H9 (cell line): ENCODE measurements at regions not wholly inside any gene's neighbourhood (a gene's known extent, or its start where the extent isn't known, plus 50 kb on each side); places are given as distances from the start of the nearest gene placed in this dataset.

Source experiments
- DNase-seq: peaks from one replicate; pipeline ENCODE4 v3.0.0-alpha.2; 2017
- H2AFZ ChIP-seq: one replicate; pipeline ENCODE4 v1.6.1; 2013; ENCODE audit warnings: mild to moderate bottlenecking, low read length, control low read depth, moderate library complexity
- H2AK5ac ChIP-seq: 2 replicates; pipeline ENCODE4 v1.6.1; 2013; ENCODE audit warnings: low read length, control low read depth, mixed read lengths; ENCODE audit not compliant: insufficient read length
- H2BK120ac ChIP-seq: one replicate; pipeline ENCODE4 v1.6.1; 2013; ENCODE audit warnings: low read depth, mild to moderate bottlenecking, low read length, control low read depth, inconsistent platforms; ENCODE audit not compliant: poor library complexity, severe bottlenecking
- H2BK12ac ChIP-seq: 2 replicates; pipeline ENCODE4 v1.6.1; 2013; ENCODE audit warnings: low read length, control low read depth, mixed read lengths, low read depth; ENCODE audit not compliant: insufficient read length
- H2BK15ac ChIP-seq: 2 replicates; pipeline ENCODE4 v1.6.1; 2013; ENCODE audit warnings: low read depth, low read length, control low read depth
- H2BK20ac ChIP-seq: one replicate; pipeline ENCODE4 v1.6.1; 2013; ENCODE audit warnings: low read depth, mild to moderate bottlenecking, low read length, control low read depth, inconsistent platforms; ENCODE audit not compliant: poor library complexity, severe bottlenecking
- H2BK5ac ChIP-seq: 2 replicates; pipeline ENCODE4 v1.6.1; 2013; ENCODE audit warnings: low read length, control low read depth, mixed read lengths; ENCODE audit not compliant: insufficient read length
- H3K14ac ChIP-seq: 2 replicates; pipeline ENCODE4 v1.6.1; 2013; ENCODE audit warnings: low read length, control low read depth; ENCODE audit not compliant: insufficient read depth
- H3K18ac ChIP-seq: 2 replicates; pipeline ENCODE4 v1.6.1; 2013; ENCODE audit warnings: low read depth, mild to moderate bottlenecking, mixed read lengths, low read length, control low read depth; ENCODE audit not compliant: insufficient read length
- H3K23ac ChIP-seq: 2 replicates; pipeline ENCODE4 v1.6.1; 2013; ENCODE audit warnings: low read length, control low read depth, mixed read lengths, low read depth; ENCODE audit not compliant: insufficient read length
- H3K23me2 ChIP-seq: 2 replicates; pipeline ENCODE4 v1.6.1; 2013; ENCODE audit warnings: low read depth, mild to moderate bottlenecking, mixed read lengths, low read length, control low read depth; ENCODE audit not compliant: insufficient read length, poor library complexity, severe bottlenecking
- H3K27ac ChIP-seq: 2 replicates; pipeline ENCODE4 v1.5.1; 2013; ENCODE audit warnings: low read length, control low read depth, mixed read lengths, low read depth; ENCODE audit not compliant: insufficient read length
- H3K27me3 ChIP-seq: 2 replicates; pipeline ENCODE4 v1.6.1; 2013; ENCODE audit warnings: low read length, control low read depth, inconsistent platforms; ENCODE audit not compliant: insufficient read depth
- H3K4ac ChIP-seq: 2 replicates; pipeline ENCODE4 v1.6.1; 2013; ENCODE audit warnings: low read depth, mild to moderate bottlenecking, control low read depth, inconsistent platforms, low read length, moderate library complexity
- H3K4me1 ChIP-seq: 2 replicates; pipeline ENCODE4 v1.6.1; 2013; ENCODE audit warnings: low read length, control low read depth, inconsistent platforms; ENCODE audit not compliant: insufficient read depth
- H3K4me2 ChIP-seq: 2 replicates; pipeline ENCODE4 v1.6.1; 2013; ENCODE audit warnings: low read length, control low read depth, mixed read lengths; ENCODE audit not compliant: insufficient read length, insufficient read depth
- H3K56ac ChIP-seq: 2 replicates; pipeline ENCODE4 v1.6.1; 2013; ENCODE audit warnings: low read depth, mild to moderate bottlenecking, mixed read lengths, low read length, control low read depth; ENCODE audit not compliant: insufficient read length
- H3K79me1 ChIP-seq: 2 replicates; pipeline ENCODE4 v1.6.1; 2013; ENCODE audit warnings: low read depth, mild to moderate bottlenecking, moderate library complexity, low read length, control low read depth, inconsistent platforms; ENCODE audit not compliant: insufficient read depth, poor library complexity, severe bottlenecking
- H3K79me2 ChIP-seq: 2 replicates; pipeline ENCODE4 v1.6.1; 2013; ENCODE audit warnings: low read length, control low read depth, inconsistent platforms; ENCODE audit not compliant: insufficient read depth
- H3K9ac ChIP-seq: 2 replicates; pipeline ENCODE4 v1.6.1; 2013; ENCODE audit warnings: low read length, control low read depth, mixed read lengths; ENCODE audit not compliant: insufficient read length; ENCODE audit errors: extremely low read depth
- H3K9me3 ChIP-seq: one replicate; pipeline ENCODE4 v1.6.1; 2013; ENCODE audit warnings: low read depth, low read length, inconsistent platforms; ENCODE audit not compliant: control insufficient read depth
- H3T11ph ChIP-seq: one replicate; pipeline ENCODE4 v1.6.1; 2013; ENCODE audit warnings: mild to moderate bottlenecking, low read length, control low read depth, inconsistent platforms
- H4K20me1 ChIP-seq: one replicate; pipeline ENCODE4 v1.6.1; 2013; ENCODE audit not compliant: control insufficient read depth, insufficient read length, insufficient read depth
- H4K5ac ChIP-seq: 2 replicates; pipeline ENCODE4 v1.6.1; 2013; ENCODE audit warnings: low read depth, mild to moderate bottlenecking, mixed read lengths, low read length, control low read depth; ENCODE audit not compliant: insufficient read length
- H4K8ac ChIP-seq: replicated peaks from 2 replicates; pipeline ENCODE4 v1.6.1; 2013; ENCODE audit warnings: low read length, control low read depth, mixed read lengths, low read depth; ENCODE audit not compliant: insufficient read length
- H4K91ac ChIP-seq: 2 replicates; pipeline ENCODE4 v1.6.1; 2013; ENCODE audit warnings: low read depth, mild to moderate bottlenecking, moderate library complexity, mixed read lengths, low read length, control low read depth; ENCODE audit not compliant: insufficient read length
- H3K27ac Mint-ChIP-seq, 3 experiments: 2 replicates in 2 of 3; 3 replicates in 1 of 3; pipeline ENCODE4 v1.8.0; 2020 to 2021; ENCODE audit warnings: mixed read lengths in 3 of 3, mild to moderate bottlenecking in 1 of 3, moderate library complexity in 1 of 3
- H3K27me3 Mint-ChIP-seq: 2 replicates; pipeline ENCODE4 v1.8.0; 2021; ENCODE audit warnings: low read depth, mild to moderate bottlenecking, moderate library complexity, mixed read lengths
- H3K36me3 Mint-ChIP-seq, 3 experiments: 2 replicates in 2 of 3; 3 replicates in 1 of 3; pipeline ENCODE4 v1.8.0; 2020 to 2021; ENCODE audit warnings: low read depth in 3 of 3, mixed read lengths in 3 of 3; ENCODE audit not compliant: insufficient read depth in 1 of 3
- H3K4me1 Mint-ChIP-seq, 2 experiments: 2 replicates each; pipeline ENCODE4 v1.8.0; 2020; ENCODE audit warnings: mixed read lengths in 2 of 2
- H3K4me3 Mint-ChIP-seq, 2 experiments: 2 replicates in 1 of 2; 3 replicates in 1 of 2; pipeline ENCODE4 v1.8.0; 2020 to 2021; ENCODE audit warnings: mild to moderate bottlenecking in 2 of 2, mixed read lengths in 2 of 2, moderate library complexity in 1 of 2
- H3K9me3 Mint-ChIP-seq, 2 experiments: 2 replicates in 1 of 2; 3 replicates in 1 of 2; pipeline ENCODE4 v1.8.0; 2020; ENCODE audit warnings: mild to moderate bottlenecking in 2 of 2, mixed read lengths in 2 of 2, moderate library complexity in 1 of 2
- CTCF ChIP-seq: fragments of 200-600 bp; sonication (generic); conservative IDR thresholded peaks from 3 replicates; pipeline ENCODE4 v1.8.0; 2021; ENCODE audit warnings: antibody characterized with exemption, mild to moderate bottlenecking
- WGBS: extraction: QIAGEN DNeasy Blood & Tissue Kit; methylation state at CpG from one replicate; pipeline ENCODE4 v1.1.7; 2013; ENCODE audit warnings: missing lambda C conversion rate, low lambda C conversion rate, mixed read lengths; ENCODE audit not compliant: insufficient read length; ENCODE audit errors: extremely low coverage; 5-methylcytosine and 5-hydroxymethylcytosine counted together

- Mint-ChIP-seq H3K36me3 (peaks cover 19 to 54% (median 30%) of the 10 kb centered on the region in 3 experiments), H3K4me1 (peaks cover 3 to 4% of the 10 kb centered on the region in 2 experiments; a peak in 2 of 4 replicates), H3K27ac (no peak overlapping the region), H3K27me3 (no peaks in the 10 kb centered on the region), H3K9me3 (peaks cover 39 to 42% of the 10 kb centered on the region in 2 experiments), H3K4me3 (no peak overlapping the region)
- H2BK20ac ChIP-seq: no peak overlapping the region
- H3K79me1 ChIP-seq: no peaks in the 10 kb centered on the region
- no peak overlapping the region for H3K27ac ChIP-seq
- no peak overlapping the region for H4K91ac ChIP-seq
- no peak overlapping the region for H2BK12ac ChIP-seq
- no peak for DNase-seq
- no peak for TF ChIP-seq CTCF
- no peak overlapping the region for H4K8ac ChIP-seq
- no peak overlapping the region for H2BK120ac ChIP-seq
- H4K5ac ChIP-seq: no peak overlapping the region
- no peak overlapping the region for H3K4ac ChIP-seq
- peaks cover 14% of the 10 kb centered on the region for H3K9me3 ChIP-seq
- H3K79me2 ChIP-seq: no peaks in the 10 kb centered on the region
- H3K23me2 ChIP-seq: no peaks in the 10 kb centered on the region
- H2AFZ ChIP-seq: no peak overlapping the region
- WGBS: no CpG with 5 or more reads among the region's 1 CpG
- H3K27me3 ChIP-seq: no peaks in the 10 kb centered on the region
- no peaks in the 10 kb centered on the region; the same call in 1 of the 2 replicates for H3K4me1 ChIP-seq
- no peak overlapping the region for H3K23ac ChIP-seq
- no peak overlapping the region for H2BK5ac ChIP-seq
- no peak overlapping the region for H3K9ac ChIP-seq
- H3K14ac ChIP-seq: no peak overlapping the region
- no peak overlapping the region for H2BK15ac ChIP-seq
- no peaks in the 10 kb centered on the region for H4K20me1 ChIP-seq
- H3T11ph ChIP-seq: no peak overlapping the region
- H3K4me2 ChIP-seq: no peak overlapping the region
- H2AK5ac ChIP-seq: no peak overlapping the region
- no peak overlapping the region for H3K56ac ChIP-seq
- no peak overlapping the region for H3K18ac ChIP-seq
These were observed 53.8 kb upstream of the SAMD3 start for GRCh38 chr6:130276507-130276906.
